ENCODE measurements at regions not wholly inside any gene's neighbourhood (a gene's known extent, or its start where the extent isn't known, plus 50 kb on each side); places are given as distances from the start of the nearest gene placed in this dataset.

- no peak for DNase-seq
- Histone ChIP-seq H3K27ac (replicated peaks) (no peak overlapping the region), H3K27me3 (ENCODE audit: low read depth) (no peaks in the 10 kb centered on the region), H3K36me3 (no peaks in the 10 kb centered on the region), H3K4me3 (no peak overlapping the region), H3K9me3 (replicated peaks) (no peaks in the 10 kb centered on the region), H3K4me1 (peaks cover 4% of the 10 kb centered on the region)
- TF ChIP-seq CTCF (IDR thresholded peaks at IDR 0.05; ENCODE audit: borderline replicate concordance): no peak
- intact Hi-C loops (cut with micrococcal nuclease): no loop called here
Observed at GRCh38 chr15:96070636-96071035, 259.9 kb upstream of the NR2F2 start.

- Histone ChIP-seq H3K9me3 (replicated peaks) (no peaks in the 10 kb centered on the region), H3K36me3 (no peaks in the 10 kb centered on the region), H3K4me3 (no peak overlapping the region), H3K4me1 (no peaks in the 10 kb centered on the region), H3K27me3 (ENCODE audit: low read depth) (no peaks in the 10 kb centered on the region), H3K27ac (replicated peaks) (no peak overlapping the region)
- no peak for DNase-seq
- TF ChIP-seq CTCF (IDR thresholded peaks at IDR 0.05; ENCODE audit: borderline replicate concordance): no peak
- intact Hi-C loops (cut with micrococcal nuclease): no loop called here
Observed at GRCh38 chr15:96072821-96073220, 257.7 kb upstream of the NR2F2 start.

GRCh38 chr15:96073908-96074307 lies 256.6 kb upstream of the NR2F2 start:
- H3K4me3 ChIP-seq: no peak overlapping the region
- no peak overlapping the region for H3K27ac ChIP-seq (replicated peaks)
- no peaks in the 10 kb centered on the region for H3K4me1 ChIP-seq
- no peaks in the 10 kb centered on the region for H3K27me3 ChIP-seq (ENCODE audit: low read depth)
- DNase-seq: no peak
- no peaks in the 10 kb centered on the region for H3K36me3 ChIP-seq
- intact Hi-C loops (cut with micrococcal nuclease): no loop called here
- no peak for TF ChIP-seq CTCF (IDR thresholded peaks at IDR 0.05; ENCODE audit: borderline replicate concordance)
- no peaks in the 10 kb centered on the region for H3K9me3 ChIP-seq (replicated peaks)

GRCh38 chr15:96075895-96076294 lies 254.6 kb upstream of the NR2F2 start:
- Histone ChIP-seq H3K27ac (replicated peaks) (no peak overlapping the region), H3K9me3 (replicated peaks) (no peaks in the 10 kb centered on the region), H3K27me3 (ENCODE audit: low read depth) (no peaks in the 10 kb centered on the region), H3K4me3 (no peak overlapping the region), H3K36me3 (no peaks in the 10 kb centered on the region), H3K4me1 (no peaks in the 10 kb centered on the region)
- TF ChIP-seq CTCF (IDR thresholded peaks at IDR 0.05; ENCODE audit: borderline replicate concordance): no peak
- no peak for DNase-seq
- intact Hi-C loops (cut with micrococcal nuclease): no loop called here

- no peak for TF ChIP-seq CTCF (IDR thresholded peaks at IDR 0.05; ENCODE audit: borderline replicate concordance)
- Histone ChIP-seq H3K36me3 (no peaks in the 10 kb centered on the region), H3K4me1 (no peaks in the 10 kb centered on the region), H3K9me3 (replicated peaks) (no peaks in the 10 kb centered on the region), H3K27ac (replicated peaks) (no peak overlapping the region), H3K27me3 (ENCODE audit: low read depth) (no peaks in the 10 kb centered on the region), H3K4me3 (no peak overlapping the region)
- intact Hi-C loops (cut with micrococcal nuclease): no loop called here
- DNase-seq: no peak
Observed at GRCh38 chr15:96076350-96076749, 254.2 kb upstream of the NR2F2 start.

GRCh38 chr15:96079041-96079440 lies 251.5 kb upstream of the NR2F2 start:
- intact Hi-C loops (cut with micrococcal nuclease): no loop called here
- TF ChIP-seq CTCF (IDR thresholded peaks at IDR 0.05; ENCODE audit: borderline replicate concordance): no peak
- H3K4me1 ChIP-seq: no peaks in the 10 kb centered on the region
- DNase-seq: no peak
- no peaks in the 10 kb centered on the region for H3K27me3 ChIP-seq (ENCODE audit: low read depth)
- H3K9me3 ChIP-seq (replicated peaks): peaks cover 6% of the 10 kb centered on the region
- H3K36me3 ChIP-seq: no peaks in the 10 kb centered on the region
- no peak overlapping the region for H3K4me3 ChIP-seq
- H3K27ac ChIP-seq (replicated peaks): no peak overlapping the region

All from left ventricle myocardium inferior (tissue), 1 donor.